Spinal cord (tissue), 9 donors: ENCODE measurements at regions not wholly inside any gene's neighbourhood (a gene's known extent, or its start where the extent isn't known, plus 50 kb on each side); places are given as distances from the start of the nearest gene placed in this dataset.
"Not testable (repeated sequence)": the region's sequence is repeated elsewhere in the genome, so short reads cannot be mapped to it uniquely, and the experiment has no call there.

ENCODE experiments used
- DNase-seq, 6 donors: peaks; one replicate each; pipeline versions ENCODE4 v3.0.0 to v3.0.0-alpha.2; 2013 to 2015; ENCODE audit warnings: low spot score in 6 of 6, low read depth in 4 of 6
- H3K27ac ChIP-seq: one replicate; pipeline ENCODE4 v1.5.1; 2013; ENCODE audit warnings: low read depth, low read length, control low read depth
- H3K27me3 ChIP-seq: one replicate; pipeline ENCODE4 v1.6.1; 2013; ENCODE audit warnings: low read length; ENCODE audit not compliant: control insufficient read depth, insufficient read depth
- H3K36me3 ChIP-seq: one replicate; pipeline ENCODE4 v1.6.1; 2013; ENCODE audit warnings: low read length; ENCODE audit not compliant: control insufficient read depth, insufficient read depth
- H3K4me1 ChIP-seq: one replicate; pipeline ENCODE4 v1.6.1; 2013; ENCODE audit warnings: low read length; ENCODE audit not compliant: control insufficient read depth, insufficient read depth
- H3K4me3 ChIP-seq: one replicate; pipeline ENCODE4 v1.5.1; 2013; ENCODE audit warnings: low read depth, low read length, control low read depth
- H3K9me3 ChIP-seq: one replicate; pipeline ENCODE4 v1.6.1; 2013; ENCODE audit warnings: low read length; ENCODE audit not compliant: control insufficient read depth, insufficient read depth
- WGBS: methylation state at CpG from one replicate; pipeline ENCODE4 v1.1.5; 2013; ENCODE audit warnings: missing lambda C conversion rate; ENCODE audit not compliant: insufficient coverage; 5-methylcytosine and 5-hydroxymethylcytosine counted together
- donor health status: healthy.

GRCh38 chr1:196366-196765 is 255.1 kb downstream of the OR4F29 start:
- not testable (repeated sequence) for DNase-seq, H3K36me3 ChIP-seq, H3K4me3 ChIP-seq, H3K27ac ChIP-seq, H3K27me3 ChIP-seq, H3K9me3 ChIP-seq, H3K4me1 ChIP-seq
- no CpG with 5 or more reads among the region's 5 CpGs for WGBS

GRCh38 chr1:191296-192049 is 260.0 kb downstream of the OR4F29 start:
- Histone ChIP-seq H3K4me1 (peaks cover 10% of the 10 kb centered on the region), H3K27ac (peak overlapping the region; percentile 75)
- not testable (repeated sequence) for H3K9me3 ChIP-seq, H3K4me3 ChIP-seq, H3K36me3 ChIP-seq, H3K27me3 ChIP-seq
- DNase-seq: peak; percentile 33 to 85 (median 54)
- 24% methylated on average over 6 of the region's 19 CpGs for WGBS

DNA sequence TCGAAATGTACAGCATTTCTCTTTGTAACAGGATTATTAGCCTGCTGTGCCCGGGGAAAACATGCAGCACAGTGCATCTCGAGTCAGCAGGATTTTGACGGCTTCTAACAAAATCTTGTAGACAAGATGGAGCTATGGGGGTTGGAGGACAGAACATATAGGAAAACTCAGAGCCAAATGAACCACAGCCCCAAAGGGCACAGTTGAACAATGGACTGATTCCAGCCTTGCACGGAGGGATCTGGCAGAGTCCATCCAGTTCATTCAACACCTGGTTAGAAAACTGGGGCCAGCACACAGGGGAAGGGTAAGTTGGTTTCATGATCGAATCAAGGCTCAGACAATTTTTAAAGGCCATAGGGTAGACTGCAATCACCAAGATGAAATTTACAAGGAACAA is 260.8 kb downstream of the OR4F29 start:
- H3K9me3 ChIP-seq, H3K4me3 ChIP-seq, H3K36me3 ChIP-seq, H3K27me3 ChIP-seq: not testable (repeated sequence)
- WGBS: no CpG with 5 or more reads among the region's 6 CpGs
- peak in 1 of 6 donors; percentile 26 for DNase-seq
- H3K4me1 ChIP-seq: peaks cover 10% of the 10 kb centered on the region
- H3K27ac ChIP-seq: peak overlapping the region; percentile 47

DNA sequence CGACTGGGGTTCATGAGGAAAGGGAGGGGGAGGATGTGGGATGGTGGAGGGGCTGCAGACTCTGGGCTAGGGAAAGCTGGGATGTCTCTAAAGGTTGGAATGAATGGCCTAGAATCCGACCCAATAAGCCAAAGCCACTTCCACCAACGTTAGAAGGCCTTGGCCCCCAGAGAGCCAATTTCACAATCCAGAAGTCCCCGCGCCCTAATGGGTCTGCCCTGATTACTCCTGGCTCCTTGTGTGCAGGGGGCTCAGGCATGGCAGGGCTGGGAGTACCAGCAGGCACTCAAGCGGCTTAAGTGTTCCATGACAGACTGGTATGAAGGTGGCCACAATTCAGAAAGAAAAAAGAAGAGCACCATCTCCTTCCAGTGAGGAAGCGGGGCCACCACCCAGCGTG is 261.6 kb downstream of the OR4F29 start:
- peaks cover 10% of the 10 kb centered on the region for H3K4me1 ChIP-seq
- not testable (repeated sequence) for H3K9me3 ChIP-seq, H3K27me3 ChIP-seq, DNase-seq, H3K4me3 ChIP-seq, H3K27ac ChIP-seq, H3K36me3 ChIP-seq
- WGBS: no CpG with 5 or more reads among the region's 8 CpGs

DNA sequence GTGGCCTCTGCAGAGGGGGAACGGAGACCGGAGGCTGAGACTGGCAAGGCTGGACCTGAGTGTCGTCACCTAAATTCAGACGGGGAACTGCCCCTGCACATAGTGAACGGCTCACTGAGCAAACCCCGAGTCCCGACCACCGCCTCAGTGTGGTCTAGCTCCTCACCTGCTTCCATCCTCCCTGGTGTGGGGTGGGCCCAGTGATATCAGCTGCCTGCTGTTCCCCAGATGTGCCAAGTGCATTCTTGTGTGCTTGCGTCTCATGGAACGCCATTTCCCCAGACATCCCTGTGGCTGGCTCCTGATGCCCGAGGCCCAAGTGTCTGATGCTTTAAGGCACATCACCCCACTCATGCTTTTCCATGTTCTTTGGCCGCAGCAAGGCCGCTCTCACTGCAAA is 262.2 kb downstream of the OR4F29 start:
- not testable (repeated sequence) for H3K4me3 ChIP-seq, H3K27me3 ChIP-seq, H3K9me3 ChIP-seq, H3K27ac ChIP-seq, DNase-seq, H3K36me3 ChIP-seq
- peaks cover 10% of the 10 kb centered on the region for H3K4me1 ChIP-seq
- no CpG with 5 or more reads among the region's 13 CpGs for WGBS

DNA sequence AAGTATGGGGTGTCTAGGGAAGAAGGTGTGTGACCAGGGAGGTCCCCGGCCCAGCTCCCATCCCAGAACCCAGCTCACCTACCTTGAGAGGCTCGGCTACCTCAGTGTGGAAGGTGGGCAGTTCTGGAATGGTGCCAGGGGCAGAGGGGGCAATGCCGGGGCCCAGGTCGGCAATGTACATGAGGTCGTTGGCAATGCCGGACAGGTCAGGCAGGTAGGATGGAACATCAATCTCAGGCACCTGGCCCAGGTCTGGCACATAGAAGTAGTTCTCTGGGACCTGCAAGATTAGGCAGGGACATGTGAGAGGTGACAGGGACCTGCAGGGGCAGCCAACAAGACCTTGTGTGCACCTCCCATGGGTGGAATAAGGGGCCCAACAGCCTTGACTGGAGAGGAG is 264.2 kb downstream of the OR4F29 start:
- peaks cover 10% of the 10 kb centered on the region for H3K4me1 ChIP-seq
- not testable (repeated sequence) for H3K36me3 ChIP-seq, DNase-seq, H3K27ac ChIP-seq, H3K4me3 ChIP-seq, H3K27me3 ChIP-seq, H3K9me3 ChIP-seq
- 85% methylated on average over 4 of the region's 6 CpGs for WGBS

- not testable (repeated sequence) for H3K4me3 ChIP-seq, H3K27ac ChIP-seq, H3K27me3 ChIP-seq, H3K36me3 ChIP-seq, H3K9me3 ChIP-seq
- WGBS: no CpG with 5 or more reads among the region's 2 CpGs
- DNase-seq: peak in 1 of 6 donors; percentile 0
- H3K4me1 ChIP-seq: peaks cover 10% of the 10 kb centered on the region
Measured at GRCh38 chr1:186691-187131, 264.8 kb downstream of the OR4F29 start.

GRCh38 chr1:186223-186622 is 265.3 kb downstream of the OR4F29 start:
- DNase-seq, H3K9me3 ChIP-seq, H3K27ac ChIP-seq, H3K36me3 ChIP-seq, H3K4me3 ChIP-seq, H3K4me1 ChIP-seq, H3K27me3 ChIP-seq: not testable (repeated sequence)
- whole genome bisulfite sequencing: no CpG with 5 or more reads among the region's 15 CpGs

- H3K9me3 ChIP-seq, H3K4me1 ChIP-seq, H3K27me3 ChIP-seq, DNase-seq, H3K4me3 ChIP-seq, H3K27ac ChIP-seq, H3K36me3 ChIP-seq: not testable (repeated sequence)
- no CpG with 5 or more reads among the region's 13 CpGs for WGBS
Measured at GRCh38 chr1:185526-185925, 266.0 kb downstream of the OR4F29 start.

DNA sequence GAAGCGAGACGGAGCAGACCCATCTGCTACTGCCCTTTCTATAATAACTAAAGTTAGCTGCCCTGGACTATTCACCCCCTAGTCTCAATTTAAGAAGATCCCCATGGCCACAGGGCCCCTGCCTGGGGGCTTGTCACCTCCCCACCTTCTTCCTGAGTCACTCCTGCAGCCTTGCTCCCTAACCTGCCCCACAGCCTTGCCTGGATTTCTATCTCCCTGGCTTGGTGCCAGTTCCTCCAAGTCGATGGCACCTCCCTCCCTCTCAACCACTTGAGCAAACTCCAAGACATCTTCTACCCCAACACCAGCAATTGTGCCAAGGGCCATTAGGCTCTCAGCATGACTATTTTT is 267.2 kb downstream of the OR4F29 start:
- WGBS: no CpG with 5 or more reads among the region's 3 CpGs
- DNase-seq, H3K36me3 ChIP-seq, H3K27ac ChIP-seq, H3K27me3 ChIP-seq, H3K9me3 ChIP-seq, H3K4me3 ChIP-seq, H3K4me1 ChIP-seq: not testable (repeated sequence)
